HS-5 (cell line): ENCODE measurements at regions not wholly inside any gene's neighbourhood (a gene's known extent, or its start where the extent isn't known, plus 50 kb on each side); places are given as distances from the start of the nearest gene placed in this dataset.

ENCODE experiments used
- DNase-seq: peaks from one replicate; pipeline ENCODE4 v3.0.0-alpha.2; 2012; ENCODE audit warnings: low read depth

DNA sequence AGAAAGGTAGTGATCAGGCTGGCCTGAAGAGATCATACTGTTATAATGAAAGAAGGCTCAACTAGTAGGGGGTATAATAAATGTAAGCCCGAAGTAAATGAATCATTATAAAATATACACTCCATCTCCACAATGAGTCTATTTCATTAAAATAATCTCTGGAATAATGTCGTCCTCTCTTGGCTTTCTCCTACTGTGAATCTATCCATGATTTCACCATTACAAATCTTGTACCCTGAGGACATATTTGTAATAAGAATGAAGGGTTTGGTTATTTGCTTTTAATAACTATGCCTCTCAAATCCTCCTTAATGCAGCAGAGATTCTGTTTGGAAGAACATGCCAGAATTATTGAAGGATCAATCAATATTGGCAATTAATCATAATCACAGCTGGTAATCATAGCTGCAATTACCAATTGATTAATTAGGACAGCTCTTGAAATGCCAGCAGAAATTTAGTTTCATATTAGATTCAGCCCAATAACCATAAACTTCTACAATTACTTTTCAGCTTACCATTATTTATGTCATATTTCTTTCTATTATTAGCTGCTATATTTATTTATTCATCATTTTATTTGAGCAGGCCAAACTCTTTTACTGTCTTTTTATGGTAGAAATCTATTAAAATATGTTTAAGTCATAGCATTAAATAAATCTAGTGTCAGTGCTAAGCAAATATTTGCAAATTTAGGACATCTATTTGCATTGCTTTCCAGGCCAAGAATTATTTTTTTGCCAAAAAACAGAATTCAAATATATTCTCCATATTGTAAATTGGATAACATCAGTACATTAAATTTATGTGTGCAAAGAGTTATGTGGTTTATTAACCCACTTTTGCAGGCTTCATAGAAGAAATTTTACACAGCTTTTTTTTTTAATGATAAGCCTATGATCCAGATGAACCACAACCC, 588.4 kb upstream of the LRRC4C start:
- DNase-seq = no peak

DNA sequence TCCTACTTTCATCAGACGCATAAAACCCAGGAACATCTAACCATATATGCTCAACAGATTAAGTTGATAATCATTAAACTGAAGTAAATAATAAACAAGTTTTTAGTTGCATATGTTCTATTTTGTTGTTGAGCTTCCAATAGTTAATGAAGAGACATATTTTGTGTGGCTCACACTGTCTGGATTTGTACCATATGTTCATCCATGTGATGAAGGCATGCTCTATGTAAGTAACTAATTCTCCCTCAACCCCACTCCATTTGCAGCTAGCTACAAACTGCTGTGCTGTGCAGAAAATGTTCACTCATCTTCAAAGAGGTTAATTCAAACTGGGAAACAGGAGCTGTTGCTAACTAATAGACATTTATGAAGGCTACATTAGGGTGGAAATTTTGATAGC, 589.7 kb upstream of the LRRC4C start:
- no peak for DNase-seq

DNA sequence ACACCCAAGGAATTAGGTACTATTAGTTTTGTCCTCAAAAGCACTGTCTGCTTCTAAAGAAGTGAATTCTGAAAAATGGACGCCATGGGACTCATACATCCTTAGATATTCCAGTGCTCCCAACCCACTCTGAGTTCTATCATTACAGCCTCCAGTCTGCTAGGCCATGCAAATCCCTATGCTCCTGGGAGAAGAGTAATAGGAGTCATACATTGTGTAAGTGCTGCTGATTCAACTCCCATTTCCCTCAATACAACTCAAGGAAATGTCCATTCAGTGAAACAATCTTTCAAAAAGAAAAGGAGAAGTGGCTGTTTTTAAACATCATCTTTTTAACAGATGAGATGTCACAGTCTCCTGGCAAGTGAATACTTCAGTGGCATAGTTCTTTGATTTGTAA, 590.2 kb upstream of the LRRC4C start:
- DNase-seq = no peak

- no peak for DNase-seq
Measured at GRCh38 chr11:42054351-42054900, 595.0 kb upstream of the LRRC4C start.

DNA sequence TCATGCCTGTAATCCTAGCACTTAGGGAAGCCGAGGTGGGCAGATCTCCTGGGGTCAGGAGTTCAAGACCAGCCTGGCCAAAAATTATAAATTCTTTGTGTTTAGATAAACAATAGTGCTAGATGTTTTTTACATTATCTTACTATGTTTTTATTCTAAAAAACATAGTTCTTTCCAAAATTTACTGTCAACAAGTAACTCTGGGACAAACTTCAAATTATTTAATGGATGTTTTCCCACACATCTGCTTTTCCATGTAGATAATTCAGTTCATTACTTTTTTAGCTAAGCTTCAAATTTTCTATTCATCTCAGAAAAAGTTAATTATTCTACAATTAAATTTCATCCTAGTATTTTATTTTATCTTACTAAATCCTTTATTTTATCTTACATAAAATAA, 596.2 kb upstream of the LRRC4C start:
- no peak for DNase-seq

DNA sequence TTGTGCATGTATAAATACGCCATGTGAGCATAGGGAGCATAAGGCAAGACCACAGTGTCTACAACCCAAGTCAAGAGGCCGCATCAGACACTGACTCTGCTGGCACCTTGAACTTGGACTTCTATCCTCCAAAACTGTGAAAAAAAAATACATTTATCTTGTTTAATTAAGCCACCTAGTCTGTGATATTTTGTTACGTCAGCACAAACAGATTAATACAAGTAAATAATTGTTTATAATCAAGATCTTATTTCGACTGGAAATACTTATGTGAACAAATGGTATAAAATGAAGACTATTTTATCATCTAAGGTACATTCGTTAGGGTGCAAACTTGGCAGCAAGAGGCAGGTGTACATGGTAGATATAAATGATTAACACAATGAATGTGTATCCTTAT, 599.3 kb upstream of the LRRC4C start:
- no peak for DNase-seq

DNA sequence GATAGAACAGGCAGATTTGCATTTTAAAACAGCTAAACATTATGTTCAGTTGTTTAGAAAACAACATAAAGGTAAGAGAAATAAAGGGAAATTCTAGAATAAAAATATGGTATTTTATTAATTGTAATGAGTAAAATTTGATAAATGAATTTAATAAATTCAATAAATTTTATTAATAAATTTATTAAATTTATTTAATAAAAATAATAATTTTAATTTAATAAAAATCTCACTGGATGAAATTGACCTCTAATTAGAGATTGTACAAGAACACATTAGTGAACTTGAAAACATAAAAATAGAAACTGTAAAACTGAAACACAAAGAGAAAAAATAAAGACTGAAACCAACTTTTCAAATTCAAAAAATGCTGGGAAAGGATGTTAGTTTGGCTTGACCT, 605.7 kb upstream of the LRRC4C start:
- no peak for DNase-seq

DNA sequence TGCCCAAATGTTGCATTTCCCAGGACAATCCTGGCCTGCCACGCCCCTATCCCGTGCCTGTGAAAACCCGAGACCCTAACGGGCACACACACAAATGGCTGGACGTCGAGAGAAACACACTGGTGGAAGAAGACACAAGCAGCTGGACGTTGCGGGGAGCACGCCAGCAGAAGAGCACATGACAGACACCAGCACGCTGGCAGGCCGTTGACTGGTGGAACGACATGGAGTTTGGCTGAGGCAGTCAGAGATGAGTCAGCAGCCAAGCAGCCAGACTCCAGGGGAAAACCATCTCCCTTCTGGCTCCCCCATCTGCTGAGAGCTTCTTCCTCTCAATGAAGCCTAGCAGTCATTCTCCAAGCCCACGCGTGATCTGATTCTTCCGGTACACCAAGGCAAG, 606.7 kb upstream of the LRRC4C start:
- no peak for DNase-seq

DNA sequence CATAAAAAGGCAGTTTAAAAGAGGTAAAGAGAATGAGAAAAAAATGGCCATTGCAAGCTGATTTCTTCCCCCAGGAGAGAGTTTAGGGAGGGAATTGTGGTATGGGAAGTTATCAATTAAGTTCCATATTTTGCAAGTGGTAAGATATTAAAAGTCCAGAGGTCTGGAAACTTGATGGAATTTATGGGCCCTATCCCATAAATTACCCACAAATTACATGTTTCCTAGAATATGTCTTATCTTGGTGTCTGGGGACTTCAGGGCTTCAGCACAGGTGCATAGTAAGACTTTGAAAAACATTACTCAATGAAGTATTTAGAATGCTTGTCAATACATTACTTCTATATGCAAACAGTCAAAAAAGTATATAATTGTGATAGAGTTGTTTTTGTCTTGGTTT, 614.9 kb upstream of the LRRC4C start:
- DNase-seq = no peak

GRCh38 chr11:42075180-42075579, 615.7 kb upstream of the LRRC4C start:
- no peak for DNase-seq

GRCh38 chr11:42077794-42078193, 618.3 kb upstream of the LRRC4C start:
- DNase-seq = no peak

GRCh38 chr11:42085736-42086135, 626.3 kb upstream of the LRRC4C start:
- DNase-seq = no peak

DNA sequence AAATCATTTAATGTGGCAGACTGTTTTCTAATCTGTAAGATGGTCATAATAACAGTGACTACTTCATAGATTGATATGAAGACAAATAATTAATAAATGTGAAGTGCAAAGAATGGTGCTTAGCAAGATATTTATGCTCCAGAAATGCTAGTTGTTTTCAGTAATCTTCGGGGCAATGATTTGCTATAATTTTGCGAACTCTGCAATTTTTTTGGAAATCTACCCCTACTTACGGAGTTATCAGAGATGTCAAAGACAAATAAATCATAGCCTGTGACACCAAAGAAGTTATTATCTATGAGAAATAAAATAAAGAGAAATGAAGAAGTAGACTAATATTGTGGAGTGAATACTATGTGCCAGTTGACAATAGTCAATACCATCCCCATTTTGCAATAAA, 634.1 kb upstream of the LRRC4C start:
- DNase-seq = no peak

DNA sequence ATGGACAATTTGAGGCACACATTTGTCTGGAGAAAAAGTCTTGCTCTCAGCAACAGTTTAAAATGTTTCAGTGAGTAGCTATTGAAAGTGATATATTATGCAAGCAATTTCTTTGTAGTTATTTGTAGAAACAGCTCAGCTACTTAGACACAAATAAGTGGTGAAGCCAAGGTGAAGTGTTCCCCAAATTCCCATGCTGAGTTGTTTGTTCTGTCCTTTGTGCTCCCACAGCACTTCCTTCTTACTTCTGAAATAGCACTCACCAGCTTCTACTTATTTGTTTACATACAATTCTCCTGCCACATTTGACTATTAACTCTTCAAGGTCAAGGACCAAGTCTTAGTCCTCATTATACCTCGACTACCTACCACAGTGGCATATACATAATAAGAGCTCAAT, 638.6 kb upstream of the LRRC4C start:
- DNase-seq = no peak

DNA sequence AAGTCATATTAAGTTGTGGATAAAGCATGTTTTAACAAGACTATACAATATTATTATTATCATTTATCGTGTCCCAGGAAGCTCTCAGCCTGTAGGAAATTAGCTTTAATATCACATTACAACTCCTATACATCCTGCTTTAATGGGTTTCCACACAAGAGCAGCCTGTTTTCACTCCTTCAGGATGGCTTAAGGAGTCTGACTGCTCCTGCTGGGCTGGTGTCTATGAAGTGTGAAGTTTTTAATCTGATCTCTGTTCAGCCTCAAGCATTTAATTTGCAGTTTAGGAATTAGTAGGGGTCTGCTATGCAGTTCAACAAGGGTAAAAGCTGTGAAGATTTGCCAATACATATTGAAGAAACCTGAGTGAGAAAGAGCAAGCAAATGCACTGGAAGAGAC, 653.4 kb upstream of the LRRC4C start:
- no peak for DNase-seq

DNA sequence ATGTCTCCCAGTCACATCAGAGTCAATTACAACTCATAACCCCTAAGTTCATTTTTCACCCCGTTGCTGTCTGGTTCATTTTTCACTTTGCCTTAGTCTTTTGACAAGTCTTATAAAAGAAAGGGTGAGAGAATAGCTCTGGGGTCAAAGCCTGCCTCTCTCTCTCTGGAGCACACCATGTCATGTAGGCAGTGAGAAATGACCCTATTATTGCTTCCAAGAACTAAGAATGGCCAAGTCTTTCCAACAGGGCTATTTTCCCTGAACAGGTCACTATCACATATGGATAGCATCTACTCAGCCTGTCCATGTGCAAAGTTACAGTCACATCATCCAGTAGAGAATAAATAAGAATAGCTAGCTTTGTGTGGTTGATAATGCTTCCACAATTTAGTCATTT, 655.5 kb upstream of the LRRC4C start:
- DNase-seq = no peak

GRCh38 chr11:42138454-42138853, 679.0 kb upstream of the LRRC4C start:
- DNase-seq = no peak

DNA sequence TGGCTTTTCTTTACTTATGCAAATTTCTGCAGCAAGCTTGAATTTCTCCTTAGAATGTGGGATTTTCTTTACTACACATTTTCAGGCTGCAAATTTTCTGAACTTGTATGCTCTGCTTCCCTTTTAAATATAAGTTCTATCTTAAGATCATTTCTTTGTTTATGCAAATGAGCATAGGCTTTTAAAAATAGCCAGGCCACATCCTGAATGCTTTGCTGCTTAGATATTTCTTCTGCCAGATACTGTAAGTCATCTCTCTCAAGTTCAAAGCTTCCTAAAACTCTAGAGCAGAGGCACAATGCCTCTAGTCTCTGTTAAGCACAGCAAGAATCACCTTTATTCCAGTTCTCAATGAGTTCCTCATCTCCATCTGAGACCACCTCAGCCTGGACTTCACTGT, 685.9 kb upstream of the LRRC4C start:
- DNase-seq = no peak

- no peak for DNase-seq
Measured at GRCh38 chr11:42161886-42162285, 702.4 kb upstream of the LRRC4C start.

- no peak for DNase-seq
Measured at GRCh38 chr11:42169191-42169590, 709.7 kb upstream of the LRRC4C start.

DNA sequence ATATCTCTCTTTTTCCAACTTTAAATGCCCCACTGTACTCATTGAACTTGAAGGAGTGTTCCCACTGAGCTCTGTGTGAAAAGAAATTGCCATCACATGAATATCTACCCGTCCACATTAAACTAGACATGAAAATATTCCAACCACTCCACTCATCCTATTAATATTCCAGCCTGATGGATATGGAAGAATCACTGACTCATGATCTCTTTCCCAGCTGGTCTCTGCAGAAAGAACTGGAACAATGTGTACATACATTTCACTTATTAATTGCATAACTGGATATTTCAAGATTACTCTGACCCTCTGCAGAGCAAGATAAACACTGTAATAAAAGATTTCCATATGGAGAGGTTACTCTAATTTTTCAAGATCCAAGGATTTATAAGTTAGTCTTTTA, 711.1 kb upstream of the LRRC4C start:
- DNase-seq = no peak

DNA sequence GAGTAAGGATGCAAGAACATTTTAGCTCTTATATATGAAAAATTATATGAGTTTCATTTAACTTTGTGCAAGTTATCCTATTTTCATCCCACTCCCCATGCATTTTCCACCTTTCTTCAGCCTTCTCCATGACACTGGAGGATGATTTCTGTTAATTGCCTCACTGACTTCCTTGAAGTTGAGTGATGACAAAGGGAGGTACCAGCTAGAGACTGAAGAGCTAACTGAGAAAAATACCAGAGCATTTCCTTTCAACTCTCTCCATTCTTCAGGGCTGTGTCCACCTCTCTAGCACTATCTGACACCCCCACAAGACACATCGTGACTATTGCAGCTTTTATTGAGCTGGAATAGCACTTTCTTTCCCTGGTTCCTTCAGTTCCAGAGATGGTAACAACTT, 711.6 kb upstream of the LRRC4C start:
- DNase-seq = no peak

- no peak for DNase-seq
Measured at GRCh38 chr11:42172441-42172840, 713.0 kb upstream of the LRRC4C start.

- DNase-seq = no peak
Measured at GRCh38 chr11:42175203-42175602, 715.8 kb upstream of the LRRC4C start.
